HPDE6-E6E7 (cell line): ENCODE measurements at regions not wholly inside any gene's neighbourhood (a gene's known extent, or its start where the extent isn't known, plus 50 kb on each side); places are given as distances from the start of the nearest gene placed in this dataset.
"Not testable (repeated sequence)": the region's sequence is repeated elsewhere in the genome, so short reads cannot be mapped to it uniquely, and the experiment has no call there.

Experiments
- DNase-seq: peaks from one replicate; pipeline ENCODE4 v3.0.0; 2011; ENCODE audit warnings: missing footprints; ENCODE audit errors: extremely low spot score

DNA sequence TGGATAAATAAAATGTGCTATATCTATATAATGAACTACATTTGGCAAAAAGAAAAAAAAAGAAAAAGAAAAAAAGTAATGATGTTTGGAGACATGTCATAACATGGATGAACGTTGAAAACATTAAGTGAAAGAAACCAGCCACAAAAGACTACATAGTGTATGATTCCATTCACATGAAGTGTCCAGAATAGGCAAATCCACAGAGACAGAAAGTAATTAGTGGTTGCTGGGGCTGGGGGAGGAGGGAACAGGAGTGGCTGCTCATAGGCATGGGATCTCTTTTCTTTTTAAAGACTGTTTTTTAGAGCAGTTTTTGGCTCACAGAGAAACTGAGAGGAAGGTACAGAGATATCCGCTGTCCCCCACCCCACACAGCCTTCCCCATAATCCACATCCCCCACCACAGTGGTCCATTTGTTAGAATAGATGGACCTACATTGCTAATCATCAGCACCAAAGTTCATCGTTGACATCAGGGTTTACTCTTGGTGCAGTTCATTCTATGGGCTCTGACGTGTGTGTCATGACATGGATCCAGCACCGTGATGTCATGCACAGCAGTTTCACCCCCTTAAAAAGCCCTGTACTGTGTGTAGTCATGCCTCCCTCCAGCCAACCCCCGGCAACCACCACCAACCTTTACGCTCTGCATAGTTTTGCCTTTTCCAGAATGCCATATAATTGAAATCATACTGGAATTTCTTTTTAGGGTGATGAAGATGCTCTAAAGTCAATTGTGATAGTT, 240.9 kb upstream of the RREB1 start:
- no peak for DNase-seq

DNA sequence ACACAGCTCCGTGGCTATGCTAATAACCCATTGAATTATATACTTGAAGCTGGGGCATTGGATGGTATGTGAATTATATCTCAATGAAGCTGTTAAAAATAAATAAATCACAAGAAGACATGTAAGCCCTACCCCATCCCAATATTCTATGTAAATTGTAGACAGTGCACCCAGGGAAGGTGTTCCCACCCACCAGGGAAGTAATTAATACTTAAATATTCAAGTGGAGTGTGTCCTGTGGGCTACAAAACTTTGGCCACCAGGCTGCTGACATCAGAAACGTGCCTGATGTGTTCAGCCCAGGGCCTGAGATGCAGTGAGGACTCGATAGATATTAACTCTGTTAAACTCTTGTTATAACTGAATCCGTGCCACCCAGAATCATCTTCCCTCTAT, 240.4 kb upstream of the RREB1 start:
- DNase-seq: no peak

DNA sequence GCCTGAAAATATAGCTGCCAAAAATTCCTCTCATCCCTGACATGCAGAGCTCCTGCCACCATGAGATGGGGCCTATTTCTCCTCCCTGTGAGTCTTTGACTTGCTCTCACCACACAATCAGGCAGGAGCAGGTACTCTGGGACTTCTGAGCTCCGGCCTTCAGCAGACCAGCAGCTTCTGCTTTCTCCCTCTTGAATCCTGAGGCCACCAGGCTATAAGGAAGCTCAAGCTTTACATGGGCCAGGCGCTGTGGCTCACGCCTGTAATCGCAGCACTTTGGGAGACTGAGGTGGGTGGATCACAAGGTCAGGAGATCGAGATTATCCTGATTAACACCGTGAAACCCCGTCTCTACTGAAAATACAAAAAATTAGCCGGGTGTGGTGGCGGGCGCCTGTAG, 238.7 kb upstream of the RREB1 start:
- no peak for DNase-seq

DNA sequence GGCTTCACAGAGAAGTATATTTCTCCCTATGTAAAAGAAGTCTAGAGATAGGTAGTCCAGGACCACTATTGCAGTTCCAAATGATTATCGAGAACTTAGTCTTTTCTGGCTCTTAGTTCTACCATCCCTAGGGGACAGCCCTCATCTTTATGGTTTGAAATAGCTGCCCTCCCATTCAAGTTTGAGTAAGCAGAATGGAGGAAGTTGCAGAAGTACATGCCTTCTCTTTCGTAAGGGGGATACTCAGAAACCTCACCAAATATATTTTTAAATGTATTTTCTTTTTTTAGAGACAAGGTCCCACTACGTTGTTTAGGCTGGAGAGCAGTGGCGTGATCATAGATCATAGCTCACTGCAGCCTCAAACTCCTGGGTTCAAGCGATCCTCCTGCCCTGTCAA, 236.8 kb upstream of the RREB1 start:
- DNase-seq: no peak

DNA sequence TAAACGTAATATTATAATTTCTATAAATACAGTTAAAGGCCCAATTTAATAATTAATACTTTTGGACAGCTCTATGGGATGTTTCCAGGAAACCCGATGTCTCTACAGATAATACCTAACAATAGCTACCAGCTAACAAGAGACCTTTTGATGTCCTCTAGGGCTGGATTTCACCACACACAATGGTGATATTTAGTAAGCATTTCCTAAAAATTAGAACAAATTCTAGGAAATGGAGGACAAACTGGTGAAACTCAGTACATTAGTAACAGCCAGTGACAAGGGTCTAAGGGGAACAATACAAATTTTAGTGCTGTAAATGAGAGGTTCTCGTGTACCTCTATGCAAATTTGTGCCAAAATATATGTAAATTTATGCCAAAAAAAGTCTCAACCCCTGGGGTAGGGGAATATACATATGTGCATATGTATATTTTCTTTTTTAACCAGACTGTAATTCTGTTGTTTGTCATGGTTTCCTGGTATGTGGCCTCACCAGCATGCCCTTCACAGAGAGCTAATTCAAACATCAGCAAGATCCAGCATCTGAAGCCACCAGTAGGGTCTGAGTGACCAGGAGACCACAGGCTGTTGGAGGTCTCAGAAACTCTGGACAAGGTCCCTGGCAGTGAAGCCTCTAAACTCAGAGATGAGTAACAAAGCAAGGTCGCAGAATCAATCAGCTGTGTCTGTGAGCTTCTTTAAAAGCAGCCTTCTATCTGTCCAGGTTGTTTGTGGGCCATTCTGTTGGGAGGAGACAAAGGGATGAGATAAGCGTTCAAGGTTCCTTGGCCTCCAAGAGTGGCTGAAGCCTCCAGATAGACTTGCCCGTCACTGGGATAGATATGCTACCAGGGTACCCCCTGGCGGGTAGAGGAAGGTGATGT, 235.1 kb upstream of the RREB1 start:
- DNase-seq: no peak

DNA sequence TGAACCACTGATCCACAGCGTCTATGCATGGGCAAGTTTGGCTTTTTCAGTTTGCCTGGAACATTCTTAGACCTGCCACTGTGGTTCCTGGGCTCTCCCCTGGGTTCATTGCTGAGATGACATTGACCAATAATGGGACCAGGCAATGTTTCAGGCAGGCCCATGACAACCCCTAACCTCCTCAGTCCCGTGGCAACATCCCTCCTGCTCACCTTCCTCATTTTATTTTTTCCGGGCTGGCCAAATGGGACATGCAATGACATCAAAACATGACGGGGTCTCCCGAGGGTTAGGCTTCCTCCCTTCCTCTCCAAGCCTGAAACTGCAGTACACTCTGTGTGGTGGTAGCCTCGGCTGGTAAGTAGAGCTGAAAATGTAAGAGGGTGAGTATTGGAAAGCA, 234.0 kb upstream of the RREB1 start:
- no peak for DNase-seq

DNA sequence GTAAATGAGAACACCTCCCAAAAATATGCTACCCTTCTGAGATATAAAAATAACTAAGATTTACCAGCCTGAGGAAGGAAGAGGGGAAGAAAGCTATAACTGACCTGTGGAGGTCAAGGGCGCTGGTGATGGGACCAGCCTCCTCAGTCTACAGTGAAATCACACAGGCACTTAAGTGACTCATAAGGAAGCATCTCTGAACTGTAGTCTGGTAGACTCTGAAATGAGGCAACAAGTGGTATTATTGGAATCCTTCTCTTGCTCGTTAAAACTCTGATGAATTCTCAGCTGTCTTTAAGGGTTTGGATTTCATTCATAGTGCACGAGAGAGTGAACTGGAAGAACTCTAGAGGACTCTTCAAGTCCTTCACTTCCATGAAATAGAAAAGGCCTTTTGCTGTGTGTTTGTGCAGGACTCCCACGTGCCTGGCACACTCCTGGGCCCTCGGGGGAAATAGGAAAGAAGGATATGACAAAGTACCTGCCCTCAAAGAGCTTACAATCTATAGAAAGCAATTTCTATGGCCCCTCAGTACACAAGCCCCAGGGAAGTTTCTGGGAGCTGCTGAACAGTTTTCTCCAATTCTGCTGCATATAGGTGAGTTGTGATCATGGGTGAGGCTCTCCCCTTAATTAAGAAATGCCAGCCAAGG, 231.8 kb upstream of the RREB1 start:
- DNase-seq: peak; percentile 85

DNA sequence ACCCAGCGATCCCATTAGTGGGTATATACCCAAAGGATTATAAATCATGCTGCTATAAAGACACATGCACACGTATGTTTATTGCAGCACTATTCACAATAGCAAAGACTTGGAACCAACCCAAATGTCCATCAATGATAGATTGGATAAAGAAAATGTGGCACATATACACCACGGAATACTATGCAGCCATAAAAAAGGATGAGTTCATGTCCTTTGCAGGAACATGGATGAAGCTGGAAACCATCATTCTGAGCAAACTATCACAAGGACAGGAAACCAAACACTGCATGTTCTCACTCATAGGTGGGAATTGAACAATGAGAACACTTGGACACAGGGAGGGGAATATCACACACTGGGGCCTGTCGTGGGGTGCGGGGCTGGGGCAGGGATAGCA, 230.0 kb upstream of the RREB1 start:
- not testable (repeated sequence) for DNase-seq

DNA sequence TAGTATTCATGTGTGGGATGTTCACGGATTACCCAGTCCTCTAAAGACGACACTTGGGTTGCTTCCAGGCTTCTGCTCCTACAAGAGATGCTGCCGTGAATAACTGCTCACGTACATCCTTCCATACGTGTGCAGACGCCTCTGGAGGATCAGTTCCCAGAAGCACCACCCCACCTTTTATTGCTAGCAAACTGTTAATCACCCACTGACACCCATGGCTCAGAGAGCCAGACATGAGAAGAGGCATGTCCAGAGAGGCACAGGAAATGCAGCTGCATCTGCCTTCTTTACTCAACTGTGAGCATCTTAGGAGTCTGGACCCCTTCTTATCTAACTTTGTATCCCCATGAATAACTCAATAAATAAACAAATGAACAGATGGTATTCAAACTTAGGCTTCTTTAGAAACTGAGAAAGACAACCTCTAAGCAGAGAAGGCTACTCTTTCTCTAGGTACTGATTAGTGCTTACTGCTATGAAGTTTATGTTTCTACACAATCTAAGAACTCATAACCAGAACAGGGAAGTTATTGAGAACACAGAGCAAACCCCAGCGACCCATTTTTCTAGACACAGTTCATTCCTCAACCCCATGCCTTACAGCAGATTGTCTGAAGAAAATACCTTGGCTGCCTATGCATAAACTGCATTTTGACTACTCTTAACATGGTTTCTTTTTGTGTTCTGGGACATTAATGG, 228.7 kb upstream of the RREB1 start:
- DNase-seq: no peak

DNA sequence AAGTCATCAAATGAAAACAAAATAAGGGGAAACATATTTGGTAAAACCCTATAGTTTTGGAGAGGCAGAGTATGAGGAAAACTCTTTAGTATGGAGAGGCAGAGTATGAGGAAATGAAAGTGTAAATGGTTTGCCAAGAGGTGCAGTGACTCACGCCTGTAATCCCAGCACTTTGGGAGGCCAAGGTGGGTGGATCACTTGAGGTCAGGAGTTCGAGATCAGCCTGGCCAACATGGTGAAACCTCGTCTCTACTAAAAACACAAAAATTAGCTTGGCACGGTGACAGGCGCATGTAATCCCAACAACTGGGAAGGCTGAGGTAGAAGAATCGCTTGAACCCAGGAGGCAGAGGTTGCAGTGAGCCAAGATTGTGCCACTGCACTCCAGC, 228.2 kb upstream of the RREB1 start:
- not testable (repeated sequence) for DNase-seq

DNA sequence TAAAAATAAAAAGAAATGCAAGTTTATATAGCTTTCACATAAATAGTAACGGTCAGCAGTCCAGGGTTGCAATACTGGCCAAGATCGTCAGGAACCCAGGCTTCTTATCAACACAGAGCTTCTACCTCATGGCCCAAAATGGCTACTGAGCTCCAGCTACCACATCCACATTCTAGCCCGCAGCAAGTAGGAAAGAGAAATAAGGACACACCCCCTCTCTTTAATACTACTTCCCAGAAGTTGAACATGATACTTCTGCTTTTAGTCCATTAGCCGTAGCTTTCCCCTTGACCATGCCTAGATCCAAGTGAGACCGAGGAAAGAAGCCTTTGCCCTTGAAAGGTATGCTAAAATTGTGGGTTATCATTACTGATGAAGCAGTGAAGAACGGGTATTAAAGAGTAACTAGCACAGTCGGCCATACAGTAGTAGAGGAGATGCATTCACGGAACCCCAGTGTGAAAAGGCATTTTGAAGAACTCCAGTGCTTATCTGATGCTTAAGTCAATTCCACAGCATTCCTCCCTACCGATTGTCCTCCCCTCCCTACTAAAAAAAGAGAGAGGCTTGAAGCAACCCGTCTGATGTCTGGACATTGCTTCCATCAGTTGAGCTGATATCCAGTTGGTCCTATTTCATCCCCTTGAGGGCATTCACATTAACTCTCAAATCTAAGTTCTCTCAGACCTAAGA, 226.9 kb upstream of the RREB1 start:
- DNase-seq: no peak

DNA sequence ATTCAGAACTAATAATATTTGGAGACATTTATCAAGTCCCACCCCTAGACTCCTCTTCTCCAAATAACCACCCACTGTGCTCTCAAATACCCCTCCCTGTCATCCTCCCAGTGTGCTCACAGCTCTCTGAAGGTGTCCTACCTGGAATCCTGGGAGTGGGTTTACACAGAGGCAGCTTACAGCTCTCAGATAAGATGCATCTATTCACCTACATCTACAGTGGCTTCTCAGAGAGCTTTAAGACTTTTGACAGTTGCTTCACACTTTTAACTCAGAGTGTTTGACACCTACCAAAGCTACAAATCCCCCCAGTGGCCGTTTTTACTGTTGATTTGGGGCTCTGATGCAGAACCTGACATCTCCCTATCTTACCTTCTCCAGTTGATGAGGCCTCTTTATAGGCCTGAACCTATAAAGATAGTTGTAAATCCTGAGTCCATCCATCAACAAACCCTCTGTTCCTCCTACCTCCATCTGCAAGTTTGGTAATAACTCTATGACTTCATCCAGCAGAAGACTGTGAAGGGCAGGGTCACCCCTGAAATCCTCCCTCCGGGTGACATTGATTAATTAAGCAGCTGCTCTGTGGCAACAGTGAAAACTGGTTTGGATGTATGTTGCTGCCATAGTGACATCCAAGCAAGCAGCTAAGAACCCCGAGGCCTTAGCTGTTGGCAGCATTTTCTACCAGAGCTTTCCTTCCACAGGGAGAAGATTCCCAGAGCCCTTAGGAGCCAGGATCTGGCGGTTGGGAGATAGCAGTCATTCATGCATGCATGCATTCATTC, 226.1 kb upstream of the RREB1 start:
- no peak for DNase-seq

DNA sequence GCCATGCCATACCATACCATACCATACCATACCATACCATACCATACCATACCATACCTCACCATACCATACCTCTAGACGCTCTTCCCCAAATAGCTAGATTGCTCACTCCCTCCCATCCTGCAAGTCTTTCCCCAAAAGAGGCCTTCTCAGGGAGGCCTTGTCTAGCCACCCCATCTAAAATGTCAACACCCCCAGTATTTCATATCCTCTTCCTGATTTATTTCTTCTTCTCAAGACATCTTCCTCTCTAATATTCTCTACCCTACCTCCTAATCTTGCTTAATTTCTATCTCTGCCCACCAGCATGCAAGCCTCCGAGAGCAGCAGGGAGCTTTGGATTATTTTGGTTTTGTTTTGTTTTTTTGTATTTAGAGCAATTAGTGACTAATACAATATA, 225.2 kb upstream of the RREB1 start:
- DNase-seq: no peak

DNA sequence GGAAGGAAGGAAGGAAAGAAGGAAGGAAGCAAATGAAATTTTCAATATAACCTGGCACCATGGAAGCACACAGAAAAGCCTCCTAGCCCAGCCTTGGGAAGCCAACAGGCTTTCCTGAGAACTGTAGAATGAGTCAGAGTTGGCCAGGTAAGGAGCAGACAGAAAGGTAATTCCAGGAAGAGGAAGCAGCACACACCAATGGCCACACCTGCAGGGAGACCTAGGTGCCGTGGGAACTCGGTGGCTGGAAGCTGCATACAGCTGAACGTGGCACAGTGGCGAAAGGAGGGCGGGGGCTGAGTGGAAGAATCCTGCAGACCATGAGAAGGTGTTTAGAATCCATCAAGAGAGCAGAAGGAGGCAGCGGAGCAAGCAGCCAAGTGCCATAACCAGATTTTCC, 224.8 kb upstream of the RREB1 start:
- peak; percentile 29 for DNase-seq

DNA sequence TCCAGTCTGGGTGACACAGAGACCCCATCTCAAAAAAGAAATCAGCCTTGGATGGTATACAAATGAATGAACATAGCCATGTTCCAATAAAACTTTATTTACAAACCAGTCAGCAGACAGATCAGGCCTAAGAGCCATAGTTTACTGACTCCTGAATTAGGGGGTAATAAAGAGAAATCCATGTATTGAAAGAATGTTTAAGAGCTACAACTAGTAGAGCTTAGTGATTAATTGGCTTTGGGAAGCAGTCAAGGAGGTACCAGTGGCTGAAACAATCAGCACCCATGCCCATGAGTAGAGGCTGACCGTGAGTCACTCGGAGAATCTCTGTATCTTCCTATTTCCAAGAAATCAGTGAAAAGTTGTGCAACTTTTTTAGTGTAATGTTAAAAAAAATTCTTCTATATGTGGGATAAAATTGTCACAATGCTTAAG, 223.6 kb upstream of the RREB1 start:
- no peak for DNase-seq

DNA sequence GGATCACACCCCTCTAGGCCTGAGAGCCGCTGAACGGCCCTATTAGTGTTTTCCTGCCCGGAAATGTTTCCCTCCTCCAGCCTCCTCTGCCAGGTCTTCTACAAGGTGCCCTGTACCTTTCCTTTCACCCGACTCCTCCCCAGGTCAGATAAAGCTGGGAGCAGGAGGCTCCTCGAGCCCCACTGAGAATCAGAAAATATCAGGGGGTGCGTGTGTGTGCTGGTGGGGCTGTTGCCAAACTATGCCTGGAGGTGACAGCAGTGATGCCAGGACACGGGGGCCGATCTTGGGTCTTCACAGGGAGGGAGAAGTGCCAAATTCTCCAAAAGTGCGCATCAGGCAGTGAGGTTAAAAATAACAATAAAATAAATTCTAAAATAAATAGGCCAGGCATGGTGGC, 222.8 kb upstream of the RREB1 start:
- DNase-seq: no peak

DNA sequence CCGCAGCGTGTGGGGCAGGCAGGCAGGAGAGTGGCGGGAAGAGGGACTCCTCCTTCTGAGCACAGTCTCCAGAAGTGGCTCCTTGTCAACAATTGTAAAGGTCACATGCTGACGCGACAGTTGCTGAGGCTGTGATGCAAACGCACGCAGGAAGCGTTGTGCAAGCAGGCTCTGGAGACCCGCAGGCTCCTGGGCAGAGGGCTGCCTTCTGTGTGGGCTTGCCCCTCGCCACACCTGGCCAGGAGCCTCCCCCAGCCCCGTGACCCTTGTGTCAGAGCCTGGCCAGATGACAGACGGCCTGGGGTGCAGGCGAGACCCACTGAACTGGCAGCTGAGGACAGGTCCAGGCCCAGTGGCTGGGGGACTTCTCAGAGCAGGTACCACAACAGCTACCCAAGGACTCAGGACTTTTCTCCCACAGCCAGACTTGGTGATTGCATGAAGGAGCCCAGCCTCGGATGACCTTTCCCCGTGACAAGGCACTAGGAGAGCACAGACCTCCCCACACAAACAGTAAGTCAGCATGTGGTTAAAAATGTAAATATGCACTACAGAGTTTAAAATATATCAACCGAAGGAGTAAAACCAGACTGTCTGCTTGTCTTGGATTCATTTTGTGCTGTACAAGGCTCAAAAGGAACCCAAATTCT, 222.1 kb upstream of the RREB1 start:
- DNase-seq: no peak

DNA sequence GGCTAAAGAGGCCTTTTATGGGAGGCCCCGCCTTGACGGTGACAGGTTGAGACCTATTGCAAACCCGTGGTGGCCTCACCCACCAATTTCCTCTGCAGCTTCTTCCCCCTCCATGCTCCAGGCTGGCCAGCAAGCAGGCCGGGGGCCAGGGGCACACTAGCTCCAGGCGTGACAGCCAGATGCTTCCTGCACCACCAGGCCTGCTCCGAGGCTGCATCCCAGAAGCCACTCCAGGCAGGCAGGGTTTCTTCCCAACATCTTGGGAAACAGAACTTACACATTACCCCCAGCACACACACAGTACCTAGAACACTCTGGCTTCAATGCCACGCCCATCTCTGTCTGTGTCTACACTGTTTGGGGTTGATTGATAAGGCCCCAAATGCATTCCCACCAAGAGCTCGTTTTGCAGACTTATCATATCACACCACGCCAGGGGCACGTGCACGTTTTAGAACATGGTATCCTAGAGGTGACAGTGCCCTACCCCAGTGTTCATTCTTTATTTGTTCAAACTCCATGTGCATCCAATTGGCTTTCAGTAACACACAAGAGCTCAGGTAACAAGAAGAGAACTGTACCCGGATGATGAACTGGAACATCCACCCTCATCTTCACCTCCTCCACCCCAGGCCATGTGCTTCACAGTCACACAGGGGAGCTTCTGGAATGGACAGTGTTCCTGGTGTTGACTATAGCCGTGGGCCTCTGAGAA, 221.4 kb upstream of the RREB1 start:
- no peak for DNase-seq

DNA sequence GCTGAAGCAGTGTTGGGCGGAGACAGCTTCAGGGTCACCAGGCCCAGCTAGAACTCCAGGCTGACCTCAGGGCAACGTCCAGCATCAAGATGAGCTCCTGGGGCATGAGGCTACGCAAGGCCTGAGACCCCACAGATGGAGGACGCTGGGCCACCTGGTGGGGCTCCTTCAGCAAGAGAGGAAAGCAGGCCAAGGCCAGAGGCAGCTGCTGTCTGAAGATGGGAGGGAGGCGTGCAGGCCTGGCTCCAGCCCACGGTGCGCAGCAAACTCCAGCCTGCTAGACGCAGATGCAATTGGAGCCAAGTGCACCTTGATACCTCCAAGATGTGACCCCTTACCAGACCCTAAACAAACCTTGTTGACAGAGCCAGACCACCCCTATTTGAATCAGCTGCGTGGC, 220.9 kb upstream of the RREB1 start:
- no peak for DNase-seq
